A549 (cell line): ENCODE measurements at regions not wholly inside any gene's neighbourhood (a gene's known extent, or its start where the extent isn't known, plus 50 kb on each side); places are given as distances from the start of the nearest gene placed in this dataset.

Source experiments
- POLR2A ChIP-seq: IDR thresholded peaks from 2 replicates; pipeline ENCODE4 v1.6.1; 2012; ENCODE audit warnings: mild to moderate bottlenecking, low read length
- RCOR1 ChIP-seq: fragments of 150-350 bp; IDR thresholded peaks from 2 replicates; pipeline ENCODE4 v1.6.1; 2014; ENCODE audit warnings: antibody characterized with exemption, low read length, low read depth
- RNF2 ChIP-seq: fragments of 200-600 bp; sonication (generic); IDR thresholded peaks from 2 replicates; pipeline ENCODE4 v1.6.1; 2016; ENCODE audit warnings: low read depth, mild to moderate bottlenecking, antibody characterized with exemption, moderate library complexity, borderline replicate concordance
- ZC3H11A ChIP-seq: fragments of 450-650 bp; IDR thresholded peaks from 2 replicates; pipeline ENCODE4 v1.6.1; 2014; ENCODE audit warnings: antibody characterized with exemption, mild to moderate bottlenecking
- TF ChIP-seq, protein P1 (sequence below): fragments of >200 bp; sonication (Bioruptor Twin); formaldehyde crosslinking; IDR thresholded peaks from 3 replicates; pipeline ENCODE4 v1.5.1; 2016

DNA sequence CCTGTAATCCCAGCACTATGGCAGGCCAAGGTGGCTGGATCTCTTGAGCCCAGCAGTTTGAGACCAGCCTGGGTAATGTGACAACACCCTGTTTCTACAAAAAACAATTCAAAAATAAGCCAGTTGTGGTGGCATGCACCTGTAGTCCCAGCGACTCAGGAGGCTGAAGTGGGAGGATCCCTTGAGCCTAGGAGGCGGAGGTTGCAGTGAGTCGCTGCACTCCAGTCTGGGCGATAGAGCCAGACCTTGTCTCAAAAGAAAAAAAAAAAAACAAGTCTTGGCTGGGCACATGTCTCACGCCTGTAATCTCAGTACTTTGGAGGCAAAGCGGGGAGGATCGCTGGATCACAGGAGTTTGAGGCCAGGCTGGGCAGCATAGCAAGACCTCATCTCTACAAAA, 74.6 kb upstream of the PDSS1 start:
- no peak for TF ChIP-seq ZC3H11A
- TF ChIP-seq RCOR1: no peak
- TF ChIP-seq, protein P1, sequence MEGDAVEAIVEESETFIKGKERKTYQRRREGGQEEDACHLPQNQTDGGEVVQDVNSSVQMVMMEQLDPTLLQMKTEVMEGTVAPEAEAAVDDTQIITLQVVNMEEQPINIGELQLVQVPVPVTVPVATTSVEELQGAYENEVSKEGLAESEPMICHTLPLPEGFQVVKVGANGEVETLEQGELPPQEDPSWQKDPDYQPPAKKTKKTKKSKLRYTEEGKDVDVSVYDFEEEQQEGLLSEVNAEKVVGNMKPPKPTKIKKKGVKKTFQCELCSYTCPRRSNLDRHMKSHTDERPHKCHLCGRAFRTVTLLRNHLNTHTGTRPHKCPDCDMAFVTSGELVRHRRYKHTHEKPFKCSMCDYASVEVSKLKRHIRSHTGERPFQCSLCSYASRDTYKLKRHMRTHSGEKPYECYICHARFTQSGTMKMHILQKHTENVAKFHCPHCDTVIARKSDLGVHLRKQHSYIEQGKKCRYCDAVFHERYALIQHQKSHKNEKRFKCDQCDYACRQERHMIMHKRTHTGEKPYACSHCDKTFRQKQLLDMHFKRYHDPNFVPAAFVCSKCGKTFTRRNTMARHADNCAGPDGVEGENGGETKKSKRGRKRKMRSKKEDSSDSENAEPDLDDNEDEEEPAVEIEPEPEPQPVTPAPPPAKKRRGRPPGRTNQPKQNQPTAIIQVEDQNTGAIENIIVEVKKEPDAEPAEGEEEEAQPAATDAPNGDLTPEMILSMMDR: no peak
- no peak for TF ChIP-seq POLR2A
- TF ChIP-seq RNF2: no peak
